Activated CD4-positive, alpha-beta T cell treated with anti-CD3 and anti-CD28 coated beads for 36 hours (primary cell): ENCODE measurements at regions not wholly inside any gene's neighbourhood (a gene's known extent, or its start where the extent isn't known, plus 50 kb on each side); places are given as distances from the start of the nearest gene placed in this dataset.
"Not testable (repeated sequence)": the region's sequence is repeated elsewhere in the genome, so short reads cannot be mapped to it uniquely, and the experiment has no call there.

Source experiments
- ATAC-seq: fragments of 200-7000 bp; cut with Tn5 transposase; one replicate; pipeline ENCODE4 v1.10.0; 2021; ENCODE audit warnings: mild to moderate bottlenecking, moderate library complexity
- CTCF ChIA-PET: fragments of 350-600 bp; sonication (Branson Sonifier 250); formaldehyde crosslinking; loops from one replicate; lab custom pipeline; 2021; ENCODE audit warnings: antibody characterized with exemption; lab: Charles Lee
- POLR2A ChIA-PET: fragments of 350-600 bp; sonication (Branson Sonifier 250); formaldehyde crosslinking; loops from one replicate; lab custom pipeline; 2021; ENCODE audit warnings: antibody characterized with exemption, inconsistent platforms; lab: Charles Lee
- DNase-seq: peaks from one replicate; pipeline ENCODE4 v3.0.0-alpha.2; 2020
- H3K27ac Mint-ChIP-seq: one replicate; pipeline ENCODE4 v1.8.0; 2021; ENCODE audit warnings: mixed read lengths
- H3K27me3 Mint-ChIP-seq: one replicate; pipeline ENCODE4 v1.8.0; 2021; ENCODE audit warnings: mixed read lengths
- H3K36me3 Mint-ChIP-seq: one replicate; pipeline ENCODE4 v1.8.0; 2021; ENCODE audit warnings: low read depth, mixed read lengths
- H3K4me1 Mint-ChIP-seq: one replicate; pipeline ENCODE4 v1.8.0; 2021; ENCODE audit warnings: mixed read lengths
- H3K4me3 Mint-ChIP-seq: one replicate; pipeline ENCODE4 v1.8.0; 2021; ENCODE audit warnings: mild to moderate bottlenecking, moderate library complexity, mixed read lengths
- H3K9me3 Mint-ChIP-seq: one replicate; pipeline ENCODE4 v1.8.0; 2021; ENCODE audit warnings: low read depth, mixed read lengths
- intact Hi-C, 2 experiments: fragments of 100-400 bp; cut with DNase I in 1 of 2; cut with micrococcal nuclease in 1 of 2; formaldehyde crosslinking; loops; one replicate each; pipeline versions ENCODE4 v1.14.2 to v1.15.1; 2022 to 2024; cut with DNase I, micrococcal nuclease

DNA sequence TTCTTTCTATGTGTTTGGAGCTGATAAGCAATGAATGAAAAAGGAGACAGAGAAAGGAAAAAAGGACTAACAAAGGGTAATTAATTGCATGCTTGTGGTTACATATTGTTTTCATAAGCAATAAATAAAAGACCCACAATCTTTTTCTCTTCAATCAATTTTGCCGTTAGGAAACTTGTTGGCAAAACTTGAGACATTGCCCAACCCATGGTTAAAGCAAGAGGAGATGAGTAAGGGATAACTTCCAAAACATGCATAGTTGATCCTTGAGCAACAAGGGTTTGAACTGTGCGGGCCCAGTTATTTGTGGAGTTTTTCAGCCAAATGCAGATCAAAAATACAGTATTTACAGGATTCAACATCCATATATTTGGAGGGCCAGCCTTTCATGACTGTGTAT lies 572.4 kb downstream of the AMY1C start:
- DNase-seq = no peak
- Mint-ChIP-seq H3K27me3 (no peaks in the 10 kb centered on the region), H3K4me3 (no peak overlapping the region), H3K36me3 (no peaks in the 10 kb centered on the region), H3K4me1 (no peaks in the 10 kb centered on the region), H3K27ac (no peak overlapping the region), H3K9me3 (peaks cover 11% of the 10 kb centered on the region)
- POLR2A ChIA-PET = no interaction called here
- CTCF ChIA-PET = interaction anchor here (0.7 kb wide), 1 partner anchor 100 kb away, joined by 4 read pairs; no protein-coding TSS in a partner anchor
- no peak for ATAC-seq
- intact Hi-C loops = no loop called here

DNA sequence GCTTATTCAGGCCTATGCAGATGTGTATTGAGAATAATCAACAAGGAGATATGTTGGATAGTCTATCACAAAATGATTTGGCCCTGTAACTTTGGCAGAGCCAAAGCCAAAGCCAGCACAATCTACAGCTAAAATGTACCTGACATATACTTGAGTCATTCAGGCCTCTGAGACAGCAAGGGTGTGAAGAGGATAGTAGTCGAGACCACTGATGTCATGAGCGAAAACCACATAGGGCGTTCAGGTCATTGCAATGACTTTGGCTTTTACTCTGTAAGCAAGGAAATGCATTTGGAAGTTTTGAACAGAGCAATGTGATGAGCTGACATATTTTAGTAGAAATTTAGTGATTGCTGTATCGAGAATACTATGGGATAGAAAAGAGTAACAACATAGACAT lies 579.6 kb downstream of the AMY1C start:
- no peak for DNase-seq
- ChIA-PET POLR2A (no interaction called here), CTCF (no interaction called here)
- no peak overlapping the region for H3K4me3 Mint-ChIP-seq
- no peaks in the 10 kb centered on the region for H3K27me3 Mint-ChIP-seq
- no peaks in the 10 kb centered on the region for H3K4me1 Mint-ChIP-seq
- intact Hi-C loops = no loop called here
- H3K27ac Mint-ChIP-seq = no peak overlapping the region
- no peaks in the 10 kb centered on the region for H3K36me3 Mint-ChIP-seq
- no peak for ATAC-seq
- peaks cover 16% of the 10 kb centered on the region for H3K9me3 Mint-ChIP-seq

DNA sequence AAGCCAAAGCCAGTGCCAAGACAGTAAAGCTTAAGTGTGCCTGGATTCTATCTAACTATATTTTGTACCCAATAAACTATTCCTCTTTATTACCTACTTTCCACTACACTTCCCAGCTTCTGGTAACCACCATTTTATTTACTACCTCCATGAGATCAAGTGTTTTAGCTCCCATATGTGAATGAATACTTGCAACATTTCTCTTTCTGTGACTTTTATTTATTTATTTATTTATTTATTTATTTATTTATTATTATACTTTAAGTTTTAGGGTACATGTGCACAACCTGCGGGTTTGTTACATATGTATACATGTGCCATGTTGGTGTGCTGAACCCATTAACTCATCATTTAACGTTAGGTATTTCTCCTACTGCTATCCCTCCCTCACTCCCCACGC lies 582.1 kb downstream of the AMY1C start:
- ATAC-seq (no peak), DNase-seq (no peak)
- Mint-ChIP-seq H3K36me3 (no peaks in the 10 kb centered on the region), H3K27me3 (no peaks in the 10 kb centered on the region), H3K27ac (no peak overlapping the region), H3K9me3 (peaks cover 26% of the 10 kb centered on the region), H3K4me1 (no peaks in the 10 kb centered on the region), H3K4me3 (no peak overlapping the region)
- CTCF ChIA-PET = no interaction called here
- intact Hi-C loops = no loop called here
- POLR2A ChIA-PET = no interaction called here

DNA sequence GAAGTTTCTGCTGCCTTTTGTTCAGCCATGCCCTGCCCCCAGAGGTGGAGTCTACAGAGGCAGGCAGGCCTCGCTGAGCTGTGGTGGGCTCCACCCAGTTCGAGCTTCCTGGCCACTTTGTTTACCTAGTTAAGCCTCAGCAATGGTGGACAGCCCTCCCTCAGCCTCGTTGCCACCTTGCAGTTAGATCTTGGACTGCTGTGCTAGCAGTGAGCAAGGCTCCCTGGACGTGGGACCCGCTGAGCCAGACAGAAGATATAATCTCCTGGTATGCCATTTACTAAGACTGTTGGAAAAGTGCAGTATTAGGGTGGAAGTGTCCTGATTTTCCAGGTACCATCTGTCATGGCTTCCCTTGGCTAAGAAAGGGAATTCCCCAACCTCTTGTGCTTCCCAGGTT lies 588.2 kb downstream of the AMY1C start:
- H3K27ac Mint-ChIP-seq, H3K4me1 Mint-ChIP-seq, H3K36me3 Mint-ChIP-seq, CTCF ChIA-PET, POLR2A ChIA-PET, H3K4me3 Mint-ChIP-seq, H3K27me3 Mint-ChIP-seq, DNase-seq, ATAC-seq, intact Hi-C loops: not testable (repeated sequence)
- H3K9me3 Mint-ChIP-seq = peaks cover 23% of the 10 kb centered on the region

DNA sequence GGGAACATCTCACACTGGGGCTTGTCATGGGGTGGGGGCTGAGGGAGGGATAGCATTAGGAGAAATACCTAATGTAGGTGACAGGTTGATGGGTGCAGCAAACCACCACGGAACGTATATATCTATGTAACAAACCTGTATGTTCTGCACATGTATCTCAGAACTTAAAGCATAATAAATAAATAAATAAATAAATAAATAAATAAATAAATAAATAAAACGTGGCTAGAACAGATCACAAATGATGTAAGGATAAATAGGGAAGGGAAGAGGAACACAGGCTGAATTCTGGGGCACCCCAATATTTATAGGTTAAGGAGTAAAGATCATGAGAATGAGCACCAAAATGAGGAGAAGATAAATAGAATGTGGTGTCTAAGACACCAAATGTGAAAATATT lies 592.2 kb downstream of the AMY1C start:
- POLR2A ChIA-PET = no interaction called here
- H3K4me1 Mint-ChIP-seq = no peaks in the 10 kb centered on the region
- no peaks in the 10 kb centered on the region for H3K27me3 Mint-ChIP-seq
- no peak for DNase-seq
- intact Hi-C loops = no loop called here
- CTCF ChIA-PET = no interaction called here
- ATAC-seq = no peak
- H3K9me3 Mint-ChIP-seq = peaks cover 23% of the 10 kb centered on the region
- no peak overlapping the region for H3K27ac Mint-ChIP-seq
- H3K36me3 Mint-ChIP-seq = no peaks in the 10 kb centered on the region
- no peak overlapping the region for H3K4me3 Mint-ChIP-seq

DNA sequence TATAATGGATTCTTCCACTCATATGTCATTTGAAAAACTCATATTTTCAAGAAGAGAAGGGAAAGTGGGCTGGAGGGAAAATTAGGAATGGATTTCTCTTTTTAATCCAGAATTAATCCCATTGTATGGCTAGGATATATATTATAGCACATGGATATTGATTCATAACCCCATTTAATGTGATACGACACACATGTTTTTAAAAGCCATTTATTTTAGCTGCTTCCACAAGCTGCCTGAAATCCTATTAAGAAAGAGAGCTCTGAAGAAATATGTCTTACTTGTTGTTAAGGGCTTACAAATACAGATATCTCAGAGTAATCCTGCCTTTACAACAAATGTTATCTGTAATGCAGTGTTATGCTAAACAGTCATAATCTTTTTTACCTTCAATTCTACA lies 598.6 kb downstream of the AMY1C start:
- no peak for DNase-seq
- POLR2A ChIA-PET = no interaction called here

DNA sequence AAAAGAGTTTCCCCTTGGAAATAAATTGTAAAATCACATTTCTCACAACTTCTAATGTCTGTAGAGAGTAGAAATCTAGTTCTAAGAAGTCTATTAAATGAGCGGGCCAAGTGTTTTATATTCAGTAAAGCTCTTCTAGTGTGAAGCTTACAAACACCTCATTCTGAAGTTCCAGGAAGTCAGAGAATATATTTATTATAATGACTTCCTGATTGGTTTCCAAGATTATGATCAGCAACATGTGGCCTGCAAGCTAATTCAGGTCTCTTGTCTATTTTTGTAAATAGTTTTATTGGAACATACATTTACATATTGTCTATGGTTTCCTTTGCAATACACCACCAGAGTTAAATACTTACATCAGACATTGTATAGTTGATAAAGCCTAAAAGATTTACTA lies 603.9 kb downstream of the AMY1C start:
- ATAC-seq (no peak), DNase-seq (no peak)
- H3K27me3 Mint-ChIP-seq = no peaks in the 10 kb centered on the region
- no peaks in the 10 kb centered on the region for H3K4me1 Mint-ChIP-seq
- peaks cover 9% of the 10 kb centered on the region for H3K9me3 Mint-ChIP-seq
- H3K36me3 Mint-ChIP-seq = no peaks in the 10 kb centered on the region
- intact Hi-C loops = no loop called here
- ChIA-PET CTCF (no interaction called here), POLR2A (no interaction called here)
- H3K4me3 Mint-ChIP-seq = no peak overlapping the region
- no peak overlapping the region for H3K27ac Mint-ChIP-seq

More for the DNA sequence above, 598.6 kb downstream of the AMY1C start:
- ATAC-seq = no peak
- H3K4me3 Mint-ChIP-seq = no peak overlapping the region
- intact Hi-C loops = no loop called here
- H3K4me1 Mint-ChIP-seq = no peaks in the 10 kb centered on the region
- H3K27me3 Mint-ChIP-seq = no peaks in the 10 kb centered on the region
- no peak overlapping the region for H3K27ac Mint-ChIP-seq
- CTCF ChIA-PET = no interaction called here
- H3K36me3 Mint-ChIP-seq = no peaks in the 10 kb centered on the region
- H3K9me3 Mint-ChIP-seq = peaks cover 15% of the 10 kb centered on the region

DNA sequence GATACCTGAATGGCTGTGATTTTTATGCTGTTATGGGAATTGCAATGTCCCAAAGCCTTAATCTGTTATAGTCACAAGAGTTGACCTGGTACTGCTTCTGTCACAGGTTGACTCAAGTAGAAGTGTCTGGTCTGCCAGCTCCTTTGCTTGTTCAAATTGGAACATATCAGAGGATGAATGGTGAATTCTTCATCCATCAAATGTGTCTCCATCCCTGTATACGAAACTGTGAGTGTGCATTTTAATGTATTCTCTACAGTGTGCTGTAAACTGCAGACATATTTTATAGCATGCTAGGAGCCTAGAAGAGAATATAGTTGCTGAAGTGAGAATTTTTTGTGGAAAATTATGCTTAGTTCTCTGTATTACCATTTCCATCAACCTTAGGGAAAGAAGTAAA lies 608.4 kb downstream of the AMY1C start:
- Mint-ChIP-seq H3K36me3 (no peaks in the 10 kb centered on the region), H3K4me1 (no peaks in the 10 kb centered on the region), H3K27ac (no peak overlapping the region), H3K27me3 (no peaks in the 10 kb centered on the region), H3K4me3 (no peak overlapping the region), H3K9me3 (peaks cover 12% of the 10 kb centered on the region)
- POLR2A ChIA-PET = no interaction called here
- CTCF ChIA-PET = no interaction called here
- ATAC-seq (no peak), DNase-seq (no peak)
- intact Hi-C loops = no loop called here

DNA sequence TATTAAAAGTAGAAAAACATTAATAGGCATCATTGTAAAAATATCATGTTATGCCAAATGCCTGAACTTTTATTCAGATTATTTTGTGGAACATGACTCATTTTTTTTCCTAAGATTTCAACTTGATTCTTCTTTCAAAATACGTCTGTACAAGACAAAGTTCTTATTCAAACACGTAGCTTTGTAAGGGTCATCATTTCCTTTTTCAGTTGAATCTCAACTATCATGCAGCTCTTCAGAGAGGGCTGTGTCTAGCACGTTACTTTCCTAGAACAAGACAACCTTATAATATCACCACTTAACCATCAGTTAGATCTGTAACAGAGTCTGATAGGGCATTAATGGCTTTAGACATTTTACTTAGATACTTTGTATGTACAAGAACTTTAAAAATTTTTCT lies 608.9 kb downstream of the AMY1C start:
- DNase-seq (no peak), ATAC-seq (no peak)
- ChIA-PET CTCF (no interaction called here), POLR2A (no interaction called here)
- H3K4me3 Mint-ChIP-seq = no peak overlapping the region
- H3K4me1 Mint-ChIP-seq = no peaks in the 10 kb centered on the region
- H3K9me3 Mint-ChIP-seq = peaks cover 12% of the 10 kb centered on the region
- H3K27me3 Mint-ChIP-seq = no peaks in the 10 kb centered on the region
- H3K36me3 Mint-ChIP-seq = no peaks in the 10 kb centered on the region
- intact Hi-C loops = no loop called here
- no peak overlapping the region for H3K27ac Mint-ChIP-seq

DNA sequence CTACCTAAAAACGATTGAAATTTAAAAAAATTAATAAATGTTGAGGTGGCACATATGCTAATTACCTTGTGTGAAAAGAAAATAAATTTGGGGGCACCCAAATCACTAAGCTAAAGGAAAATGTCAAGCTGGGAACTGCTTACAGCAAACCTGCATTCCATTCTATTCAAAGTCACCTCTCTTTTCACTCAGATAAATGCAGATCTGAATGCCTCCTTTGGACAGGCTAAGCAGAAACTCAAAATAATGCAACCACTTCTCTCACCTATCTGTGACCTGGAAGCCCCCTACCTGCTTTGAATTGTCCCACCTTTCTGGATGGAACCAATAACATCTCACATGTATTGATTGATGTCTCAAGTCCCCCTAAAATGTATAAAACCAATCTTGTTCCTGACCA lies 628.7 kb downstream of the AMY1C start:
- Mint-ChIP-seq H3K9me3 (peaks cover 24% of the 10 kb centered on the region), H3K27ac (no peak overlapping the region), H3K27me3 (no peaks in the 10 kb centered on the region), H3K4me3 (no peak overlapping the region), H3K4me1 (no peaks in the 10 kb centered on the region), H3K36me3 (no peaks in the 10 kb centered on the region)
- ChIA-PET CTCF (no interaction called here), POLR2A (no interaction called here)
- ATAC-seq (no peak), DNase-seq (no peak)
- intact Hi-C loops = no loop called here

DNA sequence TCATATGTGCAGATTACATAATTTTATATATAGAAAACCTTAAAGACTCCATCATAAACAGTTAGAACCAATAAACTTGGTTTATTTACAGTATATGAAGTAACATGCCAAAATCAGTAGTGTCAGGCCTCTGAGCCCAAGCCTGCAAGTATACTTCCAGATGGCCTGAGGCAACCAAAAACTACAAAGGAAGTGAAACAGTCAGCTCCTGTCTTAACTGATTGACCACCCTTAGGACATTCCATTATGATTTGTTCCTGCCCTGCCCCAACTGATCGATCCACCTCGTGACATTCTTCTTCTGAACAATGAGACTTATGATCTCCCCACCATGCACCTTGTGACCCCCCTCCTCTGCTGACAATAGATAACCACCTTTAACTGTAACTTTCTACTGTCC lies 630.3 kb downstream of the AMY1C start:
- ChIA-PET CTCF (no interaction called here), POLR2A (no interaction called here)
- ATAC-seq = no peak
- DNase-seq = no peak
- no peak overlapping the region for H3K4me3 Mint-ChIP-seq
- H3K27me3 Mint-ChIP-seq = no peaks in the 10 kb centered on the region
- no peaks in the 10 kb centered on the region for H3K4me1 Mint-ChIP-seq
- H3K36me3 Mint-ChIP-seq = no peaks in the 10 kb centered on the region
- no peak overlapping the region for H3K27ac Mint-ChIP-seq
- H3K9me3 Mint-ChIP-seq = peaks cover 21% of the 10 kb centered on the region
- intact Hi-C loops = no loop called here

DNA sequence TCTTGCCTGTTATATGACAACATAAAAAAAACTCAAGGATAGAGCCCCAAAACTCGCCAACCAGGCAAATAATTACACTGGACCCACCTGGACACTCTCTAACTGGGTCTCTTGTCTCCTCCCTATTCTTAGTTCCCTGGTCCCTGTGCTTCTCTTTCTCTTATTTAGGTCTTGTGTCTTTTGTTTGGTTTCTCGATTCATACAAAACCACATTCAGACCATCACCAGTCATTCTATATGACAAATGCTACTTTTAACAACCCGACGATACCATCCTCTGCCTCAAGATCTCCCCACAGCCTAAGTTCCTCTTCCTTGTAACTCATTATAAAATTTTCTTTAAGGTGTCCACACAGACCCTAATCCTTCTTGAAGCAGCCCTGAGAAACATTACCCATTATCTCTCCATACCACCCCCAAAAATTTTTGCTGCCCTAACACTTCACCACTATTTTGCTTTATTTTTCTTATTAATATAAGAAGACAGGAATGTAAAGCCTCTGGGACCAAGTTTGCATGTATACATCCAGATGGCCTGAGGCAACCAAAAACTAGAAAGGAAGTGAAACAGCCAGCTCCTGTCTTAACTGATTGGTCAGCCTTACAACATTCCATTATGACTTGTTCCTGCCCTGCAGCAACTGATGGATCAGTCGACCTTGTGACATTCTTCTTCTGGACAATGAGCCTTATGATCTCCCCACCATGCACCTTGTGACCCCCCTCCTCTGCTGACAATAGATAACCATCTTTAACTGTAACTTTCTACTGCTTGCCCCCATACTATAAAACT lies 638.2 kb downstream of the AMY1C start:
- H3K27ac Mint-ChIP-seq = no peak overlapping the region
- peaks cover 4% of the 10 kb centered on the region for H3K9me3 Mint-ChIP-seq
- H3K4me3 Mint-ChIP-seq = no peak overlapping the region
- no peaks in the 10 kb centered on the region for H3K27me3 Mint-ChIP-seq
- ChIA-PET POLR2A (no interaction called here), CTCF (no interaction called here)
- no peaks in the 10 kb centered on the region for H3K36me3 Mint-ChIP-seq
- ATAC-seq = no peak
- intact Hi-C loops = no loop called here
- DNase-seq = no peak
- H3K4me1 Mint-ChIP-seq = no peaks in the 10 kb centered on the region
